ENCODE measurements at regions not wholly inside any gene's neighbourhood (a gene's known extent, or its start where the extent isn't known, plus 50 kb on each side); places are given as distances from the start of the nearest gene placed in this dataset.
"Not testable (repeated sequence)": the region's sequence is repeated elsewhere in the genome, so short reads cannot be mapped to it uniquely, and the experiment has no call there.

DNA sequence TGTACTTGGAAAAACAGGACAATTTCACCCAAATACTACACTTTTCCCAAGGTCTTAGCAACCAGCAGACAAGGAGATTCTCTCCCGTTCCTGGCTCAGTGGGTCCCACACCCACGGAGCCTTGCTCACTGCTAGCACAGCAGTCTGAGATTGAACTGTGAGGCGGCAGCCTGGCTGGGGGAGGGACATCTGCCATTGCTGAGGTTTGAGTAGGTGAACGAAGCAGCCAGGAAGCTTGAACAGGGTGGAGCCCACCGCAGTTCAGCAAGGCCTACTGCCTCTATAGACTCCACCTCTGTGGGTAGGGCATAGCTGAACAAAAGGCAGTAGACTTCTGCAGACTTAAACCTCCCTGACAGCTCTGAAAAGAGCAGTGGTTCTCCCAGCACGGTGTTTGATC lies 166.5 kb upstream of the TTC29 start:
- not testable (repeated sequence) for TF ChIP-seq CTCF, POLR2A (IDR thresholded peaks at IDR 0.05)
